NOMO-1 (cell line): ENCODE measurements at regions not wholly inside any gene's neighbourhood (a gene's known extent, or its start where the extent isn't known, plus 50 kb on each side); places are given as distances from the start of the nearest gene placed in this dataset.
"Not testable (repeated sequence)": the region's sequence is repeated elsewhere in the genome, so short reads cannot be mapped to it uniquely, and the experiment has no call there.

ENCODE experiments used
- DNase-seq, 2 experiments: peaks; one replicate each; lab custom pipeline; 2025; ENCODE audit not compliant: unreplicated experiment in 2 of 2; lab: John Stamatoyannopoulos, UW

DNA sequence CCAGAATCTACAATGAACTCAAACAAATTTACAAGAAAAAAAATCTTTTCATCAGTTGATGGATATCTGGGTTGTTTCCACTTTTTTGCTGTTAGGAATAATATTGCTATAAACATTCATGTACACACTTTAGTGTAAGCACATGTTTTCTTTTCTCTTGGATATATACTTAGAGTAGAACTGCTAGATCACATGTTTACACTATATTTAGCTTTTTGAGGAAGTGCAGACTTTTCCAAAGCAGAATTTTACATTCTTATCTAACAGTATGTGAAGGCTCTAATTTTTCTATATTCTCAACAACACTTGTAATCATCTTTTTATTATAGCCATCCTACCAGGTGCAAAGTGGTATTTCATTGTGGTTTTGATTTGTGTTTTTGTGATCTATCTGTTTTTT, 103.6 kb upstream of the RMP24 start:
- DNase-seq, result peak in 1 of 2 experiments; percentile 13

DNA sequence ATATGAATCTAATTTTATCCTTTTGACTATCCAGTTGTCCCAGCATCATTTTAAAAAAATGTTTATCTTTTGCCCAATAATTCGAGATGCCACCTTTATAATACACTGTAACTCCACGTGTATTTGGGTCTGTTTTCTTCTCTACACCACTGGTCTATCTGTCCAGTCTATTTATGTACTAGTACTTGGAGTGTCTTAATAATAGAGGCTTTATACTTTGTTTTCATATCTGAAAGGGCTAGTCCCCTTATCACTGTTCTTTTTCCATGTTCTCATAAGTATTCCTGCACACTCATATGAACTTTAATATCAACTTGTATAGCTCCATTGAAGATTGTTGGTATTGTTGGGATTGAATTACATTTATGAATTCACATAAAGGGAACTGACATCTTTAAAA, 101.1 kb upstream of the RMP24 start:
- DNase-seq, result no peak

DNA sequence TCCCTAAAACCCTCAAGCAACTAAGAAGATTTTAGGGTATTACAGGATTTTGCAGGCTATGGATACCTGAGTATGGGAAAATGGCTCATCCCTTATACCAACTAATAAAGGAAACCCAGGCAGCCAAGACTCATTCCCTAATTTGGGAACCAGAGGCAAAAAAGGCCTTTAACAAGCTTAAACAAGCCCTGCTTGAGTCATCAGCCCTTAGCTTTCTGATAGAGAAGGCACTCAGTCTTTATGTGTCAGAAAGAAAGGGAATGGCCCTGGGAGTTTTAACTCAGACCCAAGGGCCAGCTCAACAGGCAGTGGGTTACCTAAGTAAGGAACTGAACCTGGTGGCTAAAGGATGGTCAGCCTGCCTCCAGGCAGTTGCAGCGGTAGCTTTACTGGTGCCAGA, 96.9 kb upstream of the RMP24 start:
- no peak for DNase-seq

DNA sequence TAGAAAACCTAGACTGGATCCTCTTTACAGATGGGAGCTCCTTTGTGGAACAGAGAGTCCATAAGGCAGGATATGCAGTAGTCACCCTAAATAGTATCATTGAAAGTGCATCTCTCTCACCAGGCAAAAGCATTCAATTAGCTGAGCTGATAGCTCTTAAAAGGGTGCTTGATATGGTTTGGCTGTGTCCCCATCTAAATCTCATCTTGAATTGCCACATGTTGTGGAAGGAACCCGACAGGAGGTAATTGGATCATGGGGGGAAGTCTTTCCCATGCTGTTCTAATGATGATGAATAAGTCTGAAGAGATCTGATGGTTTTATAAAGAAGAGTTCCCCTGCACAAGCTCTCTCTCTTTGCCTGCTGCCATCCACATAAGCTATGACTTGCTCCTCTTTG, 96.2 kb upstream of the RMP24 start:
- no peak for DNase-seq

GRCh38 chr18:35880788-35881455, 91.6 kb upstream of the RMP24 start:
- DNase-seq, result no peak

DNA sequence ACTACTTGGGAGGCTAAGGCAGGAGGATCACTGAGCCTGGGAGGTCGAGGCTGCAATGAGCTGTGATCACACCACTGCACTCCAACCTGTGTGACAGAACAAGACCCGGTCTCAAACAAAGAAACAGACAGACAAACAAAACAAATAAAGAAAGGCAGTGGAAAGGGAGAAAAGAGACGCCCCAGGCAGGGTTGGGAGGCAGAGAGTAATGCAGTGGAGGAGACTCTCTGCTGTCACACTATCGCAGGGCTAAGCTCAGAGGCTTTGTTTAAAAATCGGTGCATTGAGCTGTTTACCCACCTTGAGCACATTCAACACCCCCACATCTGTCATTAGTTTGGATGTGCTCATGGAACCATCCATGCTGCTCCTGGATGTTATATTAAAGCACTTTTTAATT, 84.2 kb upstream of the RMP24 start:
- no peak for DNase-seq

GRCh38 chr18:35889677-35890076, 82.8 kb upstream of the RMP24 start:
- no peak for DNase-seq

DNA sequence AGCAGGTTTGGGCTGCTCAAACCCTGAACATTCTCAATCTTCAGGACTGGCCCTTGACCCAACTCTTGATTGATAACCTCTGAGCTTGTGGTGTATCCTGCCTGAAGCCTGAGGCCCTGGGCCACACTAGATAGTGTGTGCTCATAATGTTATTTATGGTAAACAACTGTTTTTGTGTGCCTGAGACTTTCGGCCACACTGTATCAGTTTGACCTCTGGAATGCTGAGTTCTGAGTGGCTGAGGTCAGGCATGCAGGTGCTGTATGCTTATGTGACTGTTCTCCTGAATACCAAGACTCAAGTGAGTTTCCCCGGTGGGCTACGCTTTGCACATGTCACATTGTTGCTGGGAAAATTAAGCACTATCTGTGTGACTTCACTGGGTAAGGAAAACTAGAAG, 82.2 kb upstream of the RMP24 start:
- DNase-seq, result no peak

- DNase-seq, result no peak
These were observed 80.4 kb upstream of the RMP24 start for GRCh38 chr18:35892118-35892517.

- not testable (repeated sequence) for DNase-seq
These were observed 75.0 kb upstream of the RMP24 start for GRCh38 chr18:35897481-35897880.

DNA sequence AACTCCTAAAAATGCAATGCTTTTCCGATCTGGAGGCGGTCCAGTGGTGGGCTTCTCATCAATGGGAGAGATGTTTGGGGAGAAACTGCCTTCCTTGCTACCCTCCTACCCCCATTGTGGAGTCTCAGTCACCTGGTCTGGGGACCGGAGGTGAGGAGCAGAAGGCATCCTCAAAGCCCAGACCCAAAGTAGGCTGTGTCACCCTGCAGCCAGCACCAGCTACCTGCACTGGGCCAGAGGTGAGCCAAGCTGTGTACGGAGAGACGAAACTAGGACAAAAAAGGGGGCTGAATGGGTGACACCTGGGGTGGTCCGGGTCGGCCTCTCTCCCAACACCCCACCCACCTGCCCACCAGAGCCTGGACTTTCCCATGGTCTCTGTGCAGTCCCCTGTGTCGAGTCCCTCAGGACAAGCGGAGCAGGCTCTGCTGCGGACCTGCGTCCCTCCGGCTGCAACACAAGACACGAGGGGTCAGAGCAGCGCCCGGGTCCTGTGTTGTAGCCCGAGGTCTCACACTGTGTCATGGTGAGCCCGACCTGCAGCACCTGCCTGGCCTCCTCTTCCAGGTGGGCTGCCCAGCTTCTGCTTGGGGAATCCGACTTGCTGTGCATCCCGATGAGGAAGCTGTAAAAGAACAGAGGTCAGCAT, 68.0 kb upstream of the RMP24 start:
- DNase-seq, result no peak

DNA sequence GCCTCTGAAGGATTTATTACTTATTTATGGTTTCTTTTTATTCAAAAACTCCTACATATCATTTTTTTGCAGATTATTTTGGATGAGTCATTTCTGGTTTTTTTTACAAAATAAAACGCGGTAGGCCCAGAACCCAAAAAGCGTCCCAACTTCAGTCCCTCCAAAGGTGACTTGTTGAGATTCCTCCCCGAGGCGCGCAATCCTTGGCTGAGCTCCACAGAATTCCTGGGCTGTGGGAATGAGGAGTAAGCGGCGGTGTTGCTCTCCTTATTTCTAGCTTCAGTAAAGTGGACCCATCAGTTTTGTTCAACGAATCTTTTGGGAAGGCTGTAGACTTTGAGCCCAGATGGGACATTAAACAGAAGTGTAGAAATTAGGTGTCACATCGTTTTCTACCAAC, 67.0 kb upstream of the RMP24 start:
- DNase-seq, result no peak

GRCh38 chr18:35906291-35906690, 66.2 kb upstream of the RMP24 start:
- DNase-seq, result not testable (repeated sequence)

DNA sequence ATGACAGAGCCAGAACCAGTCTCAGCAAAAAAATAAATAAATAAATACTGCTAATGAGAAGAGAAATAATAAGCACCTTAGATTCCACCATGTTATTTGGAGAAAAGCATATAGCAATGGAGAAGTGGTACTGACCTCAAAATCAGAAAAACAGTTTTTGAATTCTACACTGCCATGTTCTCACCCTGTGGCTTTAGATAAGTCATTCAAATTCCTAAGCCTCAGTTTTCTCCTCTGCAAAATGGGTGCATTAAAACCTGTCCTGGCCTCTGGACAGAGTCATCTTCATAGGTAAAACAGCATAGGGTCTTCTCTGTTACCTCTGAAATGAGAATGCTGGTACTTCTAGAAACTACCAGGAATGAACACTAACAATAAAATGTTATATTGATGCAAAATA, 62.2 kb upstream of the RMP24 start:
- DNase-seq, result no peak

GRCh38 chr18:35912332-35912731, 60.1 kb upstream of the RMP24 start:
- peak; percentile 61 to 63 for DNase-seq

- no peak for DNase-seq
These were observed 57.4 kb upstream of the RMP24 start for GRCh38 chr18:35915056-35915455.

DNA sequence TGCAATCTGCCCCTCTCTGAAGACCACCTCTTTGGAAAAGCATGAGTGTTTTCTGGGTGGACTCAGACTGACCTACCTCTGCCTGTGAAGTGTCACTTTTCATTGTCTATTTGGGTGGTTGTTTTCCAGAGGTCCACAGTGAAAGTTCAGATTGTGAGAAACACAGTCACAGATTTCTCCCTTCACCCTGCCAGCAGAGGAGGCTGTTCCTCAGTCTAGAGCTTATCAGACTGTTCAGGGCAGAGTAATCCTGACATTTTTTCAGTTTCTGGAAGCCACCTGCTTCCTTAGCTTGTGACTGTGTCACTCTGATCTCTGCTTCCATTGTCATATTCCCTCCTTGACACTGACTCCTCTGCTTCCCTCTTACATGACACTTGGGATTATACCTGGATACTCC, 55.4 kb upstream of the RMP24 start:
- no peak for DNase-seq

GRCh38 chr18:35918564-35918963, 53.9 kb upstream of the RMP24 start:
- DNase-seq, result no peak

- no peak for DNase-seq
These were observed 53.3 kb upstream of the RMP24 start for GRCh38 chr18:35919179-35919578.

GRCh38 chr18:35920623-35921022, 51.9 kb upstream of the RMP24 start:
- DNase-seq, result no peak
